GM10266 (cell line): ENCODE measurements at regions not wholly inside any gene's neighbourhood (a gene's known extent, or its start where the extent isn't known, plus 50 kb on each side); places are given as distances from the start of the nearest gene placed in this dataset.
A peak's percentile ranks its signal among the peaks of the same experiment; 100 is the strongest.
"Not testable (repeated sequence)": the region's sequence is repeated elsewhere in the genome, so short reads cannot be mapped to it uniquely, and the experiment has no call there.

ENCODE experiments used
- DNase-seq: peaks from one replicate; pipeline ENCODE4 v3.0.0; 2012; ENCODE audit errors: extremely low spot score
- CTCF ChIP-seq: IDR thresholded peaks from 2 replicates; pipeline ENCODE4 v1.5.1; 2012; ENCODE audit warnings: mild to moderate bottlenecking, low read depth; ENCODE audit not compliant: control insufficient read depth, insufficient read depth; ENCODE audit errors: missing control alignments

- no peak for DNase-seq
- TF ChIP-seq CTCF, result no peak
Measured at GRCh38 chr2:16911746-16912145, 246.1 kb upstream of the CYRIA start.

GRCh38 chr2:16908656-16909055 lies 243.0 kb upstream of the CYRIA start:
- DNase-seq, result no peak
- no peak for TF ChIP-seq CTCF

GRCh38 chr2:16907645-16908282 lies 242.1 kb upstream of the CYRIA start:
- TF ChIP-seq CTCF, result no peak
- no peak for DNase-seq

GRCh38 chr2:16905325-16905724 lies 239.7 kb upstream of the CYRIA start:
- not testable (repeated sequence) for DNase-seq

- TF ChIP-seq CTCF, result peak; percentile 85
- no peak for DNase-seq
Measured at GRCh38 chr2:16900405-16901025, 234.9 kb upstream of the CYRIA start.

- DNase-seq, result no peak
- TF ChIP-seq CTCF, result no peak
Measured at GRCh38 chr2:16899958-16900357, 234.3 kb upstream of the CYRIA start.

- TF ChIP-seq CTCF, result no peak
- no peak for DNase-seq
Measured at GRCh38 chr2:16890081-16890480, 224.4 kb upstream of the CYRIA start.
